ENCODE measurements at regions not wholly inside any gene's neighbourhood (a gene's known extent, or its start where the extent isn't known, plus 50 kb on each side); places are given as distances from the start of the nearest gene placed in this dataset.
"Not testable (repeated sequence)": the region's sequence is repeated elsewhere in the genome, so short reads cannot be mapped to it uniquely, and the experiment has no call there.

GRCh38 chr6:4256969-4257368 is 121.6 kb upstream of the ECI2 start:
- Histone ChIP-seq H3K36me3 (ENCODE audit: control insufficient read depth, insufficient read depth, low read length) (no peaks in the 10 kb centered on the region), H3K9me3 (ENCODE audit: control insufficient read depth, insufficient read depth, low read length) (no peaks in the 10 kb centered on the region), H3K4me3 (ENCODE audit: low read depth, low read length) (no peak overlapping the region), H3K9ac (ENCODE audit: low read depth, low read length) (no peak overlapping the region), H3K27me3 (ENCODE audit: control insufficient read depth, insufficient read depth, low read length) (no peaks in the 10 kb centered on the region), H3K4me1 (ENCODE audit: control insufficient read depth, insufficient read depth, low read length) (no peaks in the 10 kb centered on the region)

GRCh38 chr6:4253604-4254231 is 118.3 kb upstream of the ECI2 start:
- Histone ChIP-seq H3K9me3 (ENCODE audit: control insufficient read depth, insufficient read depth, low read length) (no peaks in the 10 kb centered on the region), H3K9ac (ENCODE audit: low read depth, low read length) (no peak overlapping the region), H3K36me3 (ENCODE audit: control insufficient read depth, insufficient read depth, low read length) (no peaks in the 10 kb centered on the region), H3K4me1 (ENCODE audit: control insufficient read depth, insufficient read depth, low read length) (no peaks in the 10 kb centered on the region), H3K27me3 (ENCODE audit: control insufficient read depth, insufficient read depth, low read length) (no peaks in the 10 kb centered on the region), H3K4me3 (ENCODE audit: low read depth, low read length) (no peak overlapping the region)

GRCh38 chr6:4252445-4252844 is 117.1 kb upstream of the ECI2 start:
- not testable (repeated sequence) for H3K4me3 ChIP-seq (ENCODE audit: low read depth, low read length); H3K36me3 ChIP-seq (ENCODE audit: control insufficient read depth, insufficient read depth, low read length); H3K9me3 ChIP-seq (ENCODE audit: control insufficient read depth, insufficient read depth, low read length); H3K4me1 ChIP-seq (ENCODE audit: control insufficient read depth, insufficient read depth, low read length); H3K27me3 ChIP-seq (ENCODE audit: control insufficient read depth, insufficient read depth, low read length); H3K9ac ChIP-seq (ENCODE audit: low read depth, low read length)

GRCh38 chr6:4250645-4251044 is 115.3 kb upstream of the ECI2 start:
- Histone ChIP-seq H3K36me3 (ENCODE audit: control insufficient read depth, insufficient read depth, low read length) (no peaks in the 10 kb centered on the region), H3K4me1 (ENCODE audit: control insufficient read depth, insufficient read depth, low read length) (no peaks in the 10 kb centered on the region), H3K9me3 (ENCODE audit: control insufficient read depth, insufficient read depth, low read length) (no peaks in the 10 kb centered on the region), H3K4me3 (ENCODE audit: low read depth, low read length) (no peak overlapping the region), H3K27me3 (ENCODE audit: control insufficient read depth, insufficient read depth, low read length) (no peaks in the 10 kb centered on the region), H3K9ac (ENCODE audit: low read depth, low read length) (no peak overlapping the region)

GRCh38 chr6:4243832-4244231 is 108.5 kb upstream of the ECI2 start:
- not testable (repeated sequence) for H3K4me1 ChIP-seq (ENCODE audit: control insufficient read depth, insufficient read depth, low read length); H3K27me3 ChIP-seq (ENCODE audit: control insufficient read depth, insufficient read depth, low read length); H3K9me3 ChIP-seq (ENCODE audit: control insufficient read depth, insufficient read depth, low read length); H3K9ac ChIP-seq (ENCODE audit: low read depth, low read length); H3K36me3 ChIP-seq (ENCODE audit: control insufficient read depth, insufficient read depth, low read length); H3K4me3 ChIP-seq (ENCODE audit: low read depth, low read length)

- H3K9me3 ChIP-seq (ENCODE audit: control insufficient read depth, insufficient read depth, low read length) = no peaks in the 10 kb centered on the region
- H3K36me3 ChIP-seq (ENCODE audit: control insufficient read depth, insufficient read depth, low read length) = no peaks in the 10 kb centered on the region
- H3K9ac ChIP-seq (ENCODE audit: low read depth, low read length) = no peak overlapping the region
- H3K27me3 ChIP-seq (ENCODE audit: control insufficient read depth, insufficient read depth, low read length) = no peaks in the 10 kb centered on the region
- H3K4me1 ChIP-seq (ENCODE audit: control insufficient read depth, insufficient read depth, low read length) = no peaks in the 10 kb centered on the region
- no peak overlapping the region for H3K4me3 ChIP-seq (ENCODE audit: low read depth, low read length)
Observed at GRCh38 chr6:4243237-4243636, 107.9 kb upstream of the ECI2 start.

GRCh38 chr6:4242601-4243000 is 107.2 kb upstream of the ECI2 start:
- Histone ChIP-seq H3K27me3 (ENCODE audit: control insufficient read depth, insufficient read depth, low read length) (no peaks in the 10 kb centered on the region), H3K36me3 (ENCODE audit: control insufficient read depth, insufficient read depth, low read length) (no peaks in the 10 kb centered on the region), H3K9ac (ENCODE audit: low read depth, low read length) (no peak overlapping the region), H3K4me1 (ENCODE audit: control insufficient read depth, insufficient read depth, low read length) (no peaks in the 10 kb centered on the region), H3K4me3 (ENCODE audit: low read depth, low read length) (no peak overlapping the region), H3K9me3 (ENCODE audit: control insufficient read depth, insufficient read depth, low read length) (no peaks in the 10 kb centered on the region)

GRCh38 chr6:4240148-4240547 is 104.8 kb upstream of the ECI2 start:
- H3K27me3 ChIP-seq (ENCODE audit: control insufficient read depth, insufficient read depth, low read length) = no peaks in the 10 kb centered on the region
- H3K4me3 ChIP-seq (ENCODE audit: low read depth, low read length) = no peak overlapping the region
- H3K4me1 ChIP-seq (ENCODE audit: control insufficient read depth, insufficient read depth, low read length) = no peaks in the 10 kb centered on the region
- no peaks in the 10 kb centered on the region for H3K36me3 ChIP-seq (ENCODE audit: control insufficient read depth, insufficient read depth, low read length)
- no peak overlapping the region for H3K9ac ChIP-seq (ENCODE audit: low read depth, low read length)
- no peaks in the 10 kb centered on the region for H3K9me3 ChIP-seq (ENCODE audit: control insufficient read depth, insufficient read depth, low read length)

GRCh38 chr6:4225161-4225872 is 89.9 kb upstream of the ECI2 start:
- Histone ChIP-seq H3K4me3 (ENCODE audit: low read depth, low read length) (no peak overlapping the region), H3K36me3 (ENCODE audit: control insufficient read depth, insufficient read depth, low read length) (no peaks in the 10 kb centered on the region), H3K27me3 (ENCODE audit: control insufficient read depth, insufficient read depth, low read length) (no peaks in the 10 kb centered on the region), H3K9ac (ENCODE audit: low read depth, low read length) (no peak overlapping the region), H3K9me3 (ENCODE audit: control insufficient read depth, insufficient read depth, low read length) (no peaks in the 10 kb centered on the region), H3K4me1 (ENCODE audit: control insufficient read depth, insufficient read depth, low read length) (peaks cover 2% of the 10 kb centered on the region)

GRCh38 chr6:4224067-4224978 is 88.9 kb upstream of the ECI2 start:
- H3K36me3 ChIP-seq (ENCODE audit: control insufficient read depth, insufficient read depth, low read length) = no peaks in the 10 kb centered on the region
- no peak overlapping the region for H3K4me3 ChIP-seq (ENCODE audit: low read depth, low read length)
- no peak overlapping the region for H3K9ac ChIP-seq (ENCODE audit: low read depth, low read length)
- H3K27me3 ChIP-seq (ENCODE audit: control insufficient read depth, insufficient read depth, low read length) = no peaks in the 10 kb centered on the region
- H3K4me1 ChIP-seq (ENCODE audit: control insufficient read depth, insufficient read depth, low read length) = peaks cover 2% of the 10 kb centered on the region
- H3K9me3 ChIP-seq (ENCODE audit: control insufficient read depth, insufficient read depth, low read length) = no peaks in the 10 kb centered on the region

GRCh38 chr6:4220558-4220957 is 85.2 kb upstream of the ECI2 start:
- no peak overlapping the region for H3K4me3 ChIP-seq (ENCODE audit: low read depth, low read length)
- H3K9ac ChIP-seq (ENCODE audit: low read depth, low read length) = no peak overlapping the region
- H3K4me1 ChIP-seq (ENCODE audit: control insufficient read depth, insufficient read depth, low read length) = peaks cover 2% of the 10 kb centered on the region
- H3K27me3 ChIP-seq (ENCODE audit: control insufficient read depth, insufficient read depth, low read length) = no peaks in the 10 kb centered on the region
- H3K9me3 ChIP-seq (ENCODE audit: control insufficient read depth, insufficient read depth, low read length) = peaks cover 4% of the 10 kb centered on the region
- H3K36me3 ChIP-seq (ENCODE audit: control insufficient read depth, insufficient read depth, low read length) = no peaks in the 10 kb centered on the region

Data from iPS-15b (cell line).